DMS153 (cell line): ENCODE measurements at regions not wholly inside any gene's neighbourhood (a gene's known extent, or its start where the extent isn't known, plus 50 kb on each side); places are given as distances from the start of the nearest gene placed in this dataset.

ENCODE experiments used
- DNase-seq: peaks from one replicate; lab custom pipeline; 2025; lab: John Stamatoyannopoulos, UW

GRCh38 chr14:83196236-83196635, 1662.6 kb upstream of the SEL1L start:
- no peak for DNase-seq

- DNase-seq, result no peak
Observed at GRCh38 chr14:83197271-83197670, 1663.6 kb upstream of the SEL1L start.

GRCh38 chr14:83207550-83207949, 1673.9 kb upstream of the SEL1L start:
- no peak for DNase-seq

GRCh38 chr14:83208341-83208740, 1674.7 kb upstream of the SEL1L start:
- no peak for DNase-seq

GRCh38 chr14:83217492-83217891, 1683.8 kb upstream of the SEL1L start:
- DNase-seq, result no peak

- DNase-seq, result no peak
Observed at GRCh38 chr14:83247924-83248639, 1714.4 kb upstream of the SEL1L start.

- no peak for DNase-seq
Observed at GRCh38 chr14:83251402-83251801, 1717.7 kb upstream of the SEL1L start.

- no peak for DNase-seq
Observed at GRCh38 chr14:83253870-83254269, 1720.2 kb upstream of the SEL1L start.

- DNase-seq, result no peak
Observed at GRCh38 chr14:83255015-83255726, 1721.5 kb upstream of the SEL1L start.

GRCh38 chr14:83255727-83256090, 1722.1 kb upstream of the SEL1L start:
- no peak for DNase-seq

- no peak for DNase-seq
Observed at GRCh38 chr14:83257466-83258439, 1724.1 kb upstream of the SEL1L start.

- DNase-seq, result no peak
Observed at GRCh38 chr14:83260751-83261150, 1727.1 kb upstream of the SEL1L start.

- DNase-seq, result no peak
Observed at GRCh38 chr14:83269583-83269982, 1735.9 kb upstream of the SEL1L start.

- DNase-seq, result no peak
Observed at GRCh38 chr14:83271663-83272062, 1738.0 kb upstream of the SEL1L start.

- no peak for DNase-seq
Observed at GRCh38 chr14:83280719-83281118, 1747.1 kb upstream of the SEL1L start.

- DNase-seq, result no peak
Observed at GRCh38 chr14:83282706-83283105, 1749.1 kb upstream of the SEL1L start.

GRCh38 chr14:83287300-83287699, 1753.6 kb upstream of the SEL1L start:
- DNase-seq, result no peak

- DNase-seq, result no peak
Observed at GRCh38 chr14:83289390-83289789, 1755.7 kb upstream of the SEL1L start.

- DNase-seq, result no peak
Observed at GRCh38 chr14:83289896-83290295, 1756.2 kb upstream of the SEL1L start.

- no peak for DNase-seq
Observed at GRCh38 chr14:83290447-83290846, 1756.8 kb upstream of the SEL1L start.

- no peak for DNase-seq
Observed at GRCh38 chr14:83291714-83292113, 1758.1 kb upstream of the SEL1L start.

- no peak for DNase-seq
Observed at GRCh38 chr14:83294941-83295340, 1761.3 kb upstream of the SEL1L start.

GRCh38 chr14:83297361-83297760, 1763.7 kb upstream of the SEL1L start:
- DNase-seq, result no peak
